G401 (cell line): ENCODE measurements at regions not wholly inside any gene's neighbourhood (a gene's known extent, or its start where the extent isn't known, plus 50 kb on each side); places are given as distances from the start of the nearest gene placed in this dataset.
"Not testable (repeated sequence)": the region's sequence is repeated elsewhere in the genome, so short reads cannot be mapped to it uniquely, and the experiment has no call there.

Experiments
- DNase-seq: peaks from one replicate; pipeline ENCODE4 v3.0.0-alpha.2; 2015; ENCODE audit warnings: low spot score
- in situ Hi-C: cut with HindIII; loops from 2 replicates; pipeline ENCODE4 v1.10.0; 2016; ENCODE audit warnings: low sequenced_read_pairs, mixed read lengths

- in situ Hi-C loops: no loop called here
- DNase-seq: no peak
Observed at GRCh38 chr1:198809247-198809646, 170.4 kb downstream of the PTPRC start.

GRCh38 chr1:198811449-198811848 is 172.6 kb downstream of the PTPRC start:
- no peak for DNase-seq
- in situ Hi-C loops: no loop called here

- in situ Hi-C loops: no loop called here
Observed at GRCh38 chr1:198823626-198824025, 184.8 kb downstream of the PTPRC start.

GRCh38 chr1:198825254-198825653 is 186.4 kb downstream of the PTPRC start:
- DNase-seq: no peak
- in situ Hi-C loops: no loop called here

More at GRCh38 chr1:198823626-198824025, 184.8 kb downstream of the PTPRC start:
- DNase-seq: no peak

- DNase-seq: no peak
- in situ Hi-C loops: no loop called here
Observed at GRCh38 chr1:198829356-198829755, 190.5 kb downstream of the PTPRC start.

- in situ Hi-C loops: no loop called here
- no peak for DNase-seq
Observed at GRCh38 chr1:198829944-198830343, 191.1 kb downstream of the PTPRC start.

- DNase-seq: peak; percentile 39
- in situ Hi-C loops: no loop called here
Observed at GRCh38 chr1:198830412-198830811, 191.6 kb downstream of the PTPRC start.

GRCh38 chr1:198833706-198834503 is 195.1 kb downstream of the PTPRC start:
- peak; percentile 79 for DNase-seq

GRCh38 chr1:198837278-198838021 is 198.6 kb downstream of the PTPRC start:
- in situ Hi-C loops: no loop called here
- no peak for DNase-seq

More at GRCh38 chr1:198833706-198834503, 195.1 kb downstream of the PTPRC start:
- in situ Hi-C loops: no loop called here

GRCh38 chr1:198838022-198838342 is 199.1 kb downstream of the PTPRC start:
- no peak for DNase-seq
- in situ Hi-C loops: no loop called here

- DNase-seq: no peak
- in situ Hi-C loops: no loop called here
Observed at GRCh38 chr1:198841477-198841876, 202.6 kb downstream of the PTPRC start.

GRCh38 chr1:198842686-198843085 is 203.8 kb downstream of the PTPRC start:
- in situ Hi-C loops: no loop called here
- DNase-seq: no peak

GRCh38 chr1:198845271-198845670 is 206.4 kb downstream of the PTPRC start:
- peak; percentile 50 for DNase-seq
- in situ Hi-C loops: no loop called here

- no peak for DNase-seq
- in situ Hi-C loops: no loop called here
Observed at GRCh38 chr1:198845851-198846250, 207.0 kb downstream of the PTPRC start.

GRCh38 chr1:198846556-198846955 is 207.7 kb downstream of the PTPRC start:
- in situ Hi-C loops: no loop called here
- peak; percentile 53 for DNase-seq

GRCh38 chr1:198848206-198848605 is 209.4 kb downstream of the PTPRC start:
- no peak for DNase-seq
- in situ Hi-C loops: no loop called here

GRCh38 chr1:198848649-198849048 is 209.8 kb downstream of the PTPRC start:
- DNase-seq: no peak
- in situ Hi-C loops: no loop called here

- in situ Hi-C loops: no loop called here
Observed at GRCh38 chr1:198849093-198849492, 210.3 kb downstream of the PTPRC start.

GRCh38 chr1:198850196-198850595 is 211.4 kb downstream of the PTPRC start:
- no peak for DNase-seq
- in situ Hi-C loops: no loop called here

More at GRCh38 chr1:198849093-198849492, 210.3 kb downstream of the PTPRC start:
- DNase-seq: no peak

GRCh38 chr1:198850966-198851365 is 212.1 kb downstream of the PTPRC start:
- DNase-seq, in situ Hi-C loops: not testable (repeated sequence)

- in situ Hi-C loops: no loop called here
- no peak for DNase-seq
Observed at GRCh38 chr1:198856601-198857000, 217.8 kb downstream of the PTPRC start.
